Kidney tubule cell (primary cell): ENCODE measurements at regions not wholly inside any gene's neighbourhood (a gene's known extent, or its start where the extent isn't known, plus 50 kb on each side); places are given as distances from the start of the nearest gene placed in this dataset.

Experiments used
- DNase-seq: peaks from one replicate; pipeline ENCODE4 v3.0.0-alpha.2; 2018; ENCODE audit warnings: low spot score

GRCh38 chr3:106215047-106215446 lies 346.2 kb upstream of the CBLB start:
- DNase-seq: peak; percentile 22

GRCh38 chr3:106217745-106218144 lies 348.9 kb upstream of the CBLB start:
- DNase-seq: no peak

- no peak for DNase-seq
Measured at GRCh38 chr3:106227068-106227467, 358.3 kb upstream of the CBLB start.

- no peak for DNase-seq
Measured at GRCh38 chr3:106228271-106228670, 359.5 kb upstream of the CBLB start.

- DNase-seq: no peak
Measured at GRCh38 chr3:106229495-106230278, 360.9 kb upstream of the CBLB start.

- no peak for DNase-seq
Measured at GRCh38 chr3:106231086-106231485, 362.3 kb upstream of the CBLB start.

- no peak for DNase-seq
Measured at GRCh38 chr3:106232956-106233355, 364.1 kb upstream of the CBLB start.

GRCh38 chr3:106239195-106239697 lies 370.4 kb upstream of the CBLB start:
- DNase-seq: no peak

GRCh38 chr3:106241593-106241992 lies 372.8 kb upstream of the CBLB start:
- DNase-seq: no peak

- no peak for DNase-seq
Measured at GRCh38 chr3:106242781-106243180, 374.0 kb upstream of the CBLB start.

- DNase-seq: no peak
Measured at GRCh38 chr3:106245400-106245799, 376.6 kb upstream of the CBLB start.

- peak; percentile 49 for DNase-seq
Measured at GRCh38 chr3:106247902-106248684, 379.3 kb upstream of the CBLB start.

GRCh38 chr3:106249159-106249558 lies 380.3 kb upstream of the CBLB start:
- no peak for DNase-seq

GRCh38 chr3:106249981-106250380 lies 381.2 kb upstream of the CBLB start:
- no peak for DNase-seq

GRCh38 chr3:106251160-106251892 lies 382.5 kb upstream of the CBLB start:
- no peak for DNase-seq

GRCh38 chr3:106255870-106256248 lies 387.0 kb upstream of the CBLB start:
- DNase-seq: no peak

- DNase-seq: no peak
Measured at GRCh38 chr3:106256249-106256957, 387.6 kb upstream of the CBLB start.

- no peak for DNase-seq
Measured at GRCh38 chr3:106257172-106257571, 388.4 kb upstream of the CBLB start.

GRCh38 chr3:106261396-106261795 lies 392.6 kb upstream of the CBLB start:
- no peak for DNase-seq

- peak; percentile 34 for DNase-seq
Measured at GRCh38 chr3:106261915-106262683, 393.3 kb upstream of the CBLB start.

GRCh38 chr3:106263011-106263410 lies 394.2 kb upstream of the CBLB start:
- no peak for DNase-seq
